Memory B cell (primary cell): ENCODE measurements at regions not wholly inside any gene's neighbourhood (a gene's known extent, or its start where the extent isn't known, plus 50 kb on each side); places are given as distances from the start of the nearest gene placed in this dataset.
"Not testable (repeated sequence)": the region's sequence is repeated elsewhere in the genome, so short reads cannot be mapped to it uniquely, and the experiment has no call there.

ENCODE experiments used
- ATAC-seq: fragments of 150-1000 bp; cut with Tn5 transposase; 2 replicates; pipeline ENCODE4 v1.10.0; 2021; ENCODE audit warnings: low read depth, mild to moderate bottlenecking, moderate library complexity
- DNase-seq, 2 donors: peaks; one replicate each; pipeline ENCODE4 v3.0.0; 2022; ENCODE audit warnings: low spot score in 2 of 2
- H3K27ac Mint-ChIP-seq: one replicate; pipeline ENCODE4 v1.8.0; 2022; ENCODE audit warnings: mild to moderate bottlenecking, moderate library complexity, mixed read lengths
- H3K27me3 Mint-ChIP-seq: one replicate; pipeline ENCODE4 v1.8.0; 2022; ENCODE audit warnings: mixed read lengths
- H3K36me3 Mint-ChIP-seq: one replicate; pipeline ENCODE4 v1.8.0; 2022; ENCODE audit warnings: mild to moderate bottlenecking, mixed read lengths
- H3K4me1 Mint-ChIP-seq: one replicate; pipeline ENCODE4 v1.8.0; 2022; ENCODE audit warnings: mixed read lengths
- H3K4me3 Mint-ChIP-seq: one replicate; pipeline ENCODE4 v1.8.0; 2022; ENCODE audit warnings: mild to moderate bottlenecking, moderate library complexity, mixed read lengths
- H3K9me3 Mint-ChIP-seq: one replicate; pipeline ENCODE4 v1.8.0; 2022; ENCODE audit warnings: mixed read lengths

DNA sequence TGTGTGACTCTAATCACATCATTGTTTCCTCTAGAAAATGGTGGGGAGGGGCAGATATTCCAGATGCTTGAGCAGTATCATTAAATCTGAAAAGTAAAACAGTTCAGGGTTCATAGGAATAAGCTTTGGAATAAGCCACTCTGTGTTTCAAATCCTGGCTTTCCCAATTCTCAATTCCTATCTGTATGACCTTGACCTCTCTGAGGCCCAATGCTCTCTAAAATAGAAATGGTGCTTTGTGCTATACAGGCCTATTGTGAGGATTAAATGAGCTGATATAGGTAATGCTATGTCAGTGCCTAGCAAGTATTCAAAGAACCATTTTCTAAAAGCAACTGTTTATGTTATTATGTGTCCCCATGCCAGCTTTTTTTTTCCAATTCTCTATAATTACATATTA is 209.0 kb upstream of the PRSS16 start:
- Mint-ChIP-seq H3K36me3 (no peaks in the 10 kb centered on the region), H3K27me3 (peaks cover 27% of the 10 kb centered on the region), H3K27ac (no peak overlapping the region), H3K4me3 (no peak overlapping the region), H3K9me3 (no peaks in the 10 kb centered on the region), H3K4me1 (no peaks in the 10 kb centered on the region)
- ATAC-seq (no peak), DNase-seq (no peak)

GRCh38 chr6:27040244-27041042 is 207.1 kb upstream of the PRSS16 start:
- no peak overlapping the region for H3K4me3 Mint-ChIP-seq
- no peaks in the 10 kb centered on the region for H3K4me1 Mint-ChIP-seq
- peaks cover 16% of the 10 kb centered on the region for H3K27me3 Mint-ChIP-seq
- ATAC-seq (no peak), DNase-seq (no peak)
- H3K9me3 Mint-ChIP-seq: no peaks in the 10 kb centered on the region
- H3K36me3 Mint-ChIP-seq: no peaks in the 10 kb centered on the region
- no peak overlapping the region for H3K27ac Mint-ChIP-seq

GRCh38 chr6:27043244-27043643 is 204.3 kb upstream of the PRSS16 start:
- no peak for ATAC-seq
- DNase-seq: no peak
- Mint-ChIP-seq H3K4me1 (no peaks in the 10 kb centered on the region), H3K4me3 (no peak overlapping the region), H3K36me3 (no peaks in the 10 kb centered on the region), H3K9me3 (no peaks in the 10 kb centered on the region), H3K27ac (no peak overlapping the region), H3K27me3 (peaks cover 10% of the 10 kb centered on the region)

DNA sequence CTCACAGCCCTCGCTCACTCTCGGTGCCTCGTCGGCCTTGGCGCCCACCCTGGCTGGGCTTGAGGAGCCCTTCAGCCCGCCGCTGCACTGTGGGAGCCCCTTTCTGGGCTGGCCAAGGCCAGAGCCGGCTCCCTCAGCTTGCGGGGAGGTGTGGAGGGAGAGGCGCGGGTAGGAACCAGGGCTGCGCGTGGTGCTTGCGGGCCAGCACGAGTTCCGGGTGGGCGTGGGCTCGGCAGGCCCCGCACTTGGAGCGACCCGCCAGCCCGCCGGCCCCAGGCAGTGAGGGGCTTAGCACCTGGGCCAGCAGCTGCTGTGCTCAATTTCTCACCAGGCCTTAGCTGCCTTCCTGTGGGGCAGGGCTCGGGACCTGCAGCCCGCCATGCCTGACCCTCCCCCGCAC is 202.4 kb upstream of the PRSS16 start:
- H3K4me1 Mint-ChIP-seq, H3K27ac Mint-ChIP-seq, H3K4me3 Mint-ChIP-seq, H3K9me3 Mint-ChIP-seq, ATAC-seq, H3K36me3 Mint-ChIP-seq, DNase-seq, H3K27me3 Mint-ChIP-seq: not testable (repeated sequence)

DNA sequence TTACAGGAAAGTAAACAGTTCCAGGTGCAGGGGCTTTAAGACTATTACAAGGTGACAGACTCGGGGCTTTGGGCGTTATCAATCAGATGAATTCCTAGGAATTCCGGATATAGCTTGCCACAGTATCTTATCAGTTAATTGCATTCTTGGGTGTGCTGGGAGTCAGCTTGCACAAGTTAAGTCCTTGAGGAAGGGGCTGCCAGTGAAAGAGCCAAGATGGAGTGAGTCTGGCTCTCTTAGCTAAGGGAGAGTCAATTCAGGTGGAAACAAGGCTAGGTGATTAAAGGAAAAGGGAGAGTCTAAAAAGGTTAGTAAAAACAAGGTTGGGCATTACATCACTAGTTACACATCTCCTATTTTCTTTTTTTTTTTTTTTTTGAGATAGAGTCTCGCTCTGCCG is 199.8 kb upstream of the PRSS16 start:
- not testable (repeated sequence) for H3K36me3 Mint-ChIP-seq, DNase-seq, H3K27ac Mint-ChIP-seq, ATAC-seq, H3K27me3 Mint-ChIP-seq, H3K4me1 Mint-ChIP-seq, H3K4me3 Mint-ChIP-seq, H3K9me3 Mint-ChIP-seq

- Mint-ChIP-seq H3K9me3 (no peaks in the 10 kb centered on the region), H3K36me3 (no peaks in the 10 kb centered on the region), H3K27ac (no peak overlapping the region), H3K4me3 (no peak overlapping the region), H3K4me1 (no peaks in the 10 kb centered on the region), H3K27me3 (peaks cover 4% of the 10 kb centered on the region)
- ATAC-seq (no peak), DNase-seq (no peak)
These were observed 197.4 kb upstream of the PRSS16 start for GRCh38 chr6:27049863-27050781.

DNA sequence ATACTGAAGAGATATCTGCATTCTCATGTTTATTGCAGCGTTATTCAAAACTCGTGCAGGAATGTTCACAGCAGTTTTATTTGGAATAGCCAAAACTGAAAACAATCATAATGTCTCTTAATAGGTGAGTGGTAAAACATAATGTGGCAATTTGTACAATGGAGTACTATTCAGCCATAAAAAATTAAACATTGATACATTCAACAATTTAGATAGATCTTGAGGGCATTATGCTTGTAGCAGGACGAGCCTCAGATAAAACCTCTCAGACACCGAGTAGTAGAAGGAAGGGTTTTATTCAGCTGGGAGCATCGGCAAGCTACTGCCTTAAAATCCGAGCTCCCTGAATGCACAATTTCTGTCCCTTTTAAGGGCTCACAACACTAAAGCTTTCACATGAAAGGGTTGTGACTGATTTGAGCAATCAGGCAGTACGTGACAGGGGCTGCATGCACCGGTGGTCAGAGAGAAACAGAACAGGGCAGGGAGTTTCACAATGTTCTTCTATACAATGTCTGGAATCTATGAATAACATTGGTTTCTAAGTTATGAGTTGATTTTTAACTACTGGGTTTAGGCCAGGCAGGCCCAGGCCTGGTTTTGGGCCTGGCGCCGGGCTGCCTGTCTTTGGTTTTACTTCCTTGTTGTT is 195.3 kb upstream of the PRSS16 start:
- ATAC-seq, H3K4me1 Mint-ChIP-seq, H3K27ac Mint-ChIP-seq, H3K36me3 Mint-ChIP-seq, H3K9me3 Mint-ChIP-seq, H3K4me3 Mint-ChIP-seq, DNase-seq: not testable (repeated sequence)
- H3K27me3 Mint-ChIP-seq: peaks cover 13% of the 10 kb centered on the region

DNA sequence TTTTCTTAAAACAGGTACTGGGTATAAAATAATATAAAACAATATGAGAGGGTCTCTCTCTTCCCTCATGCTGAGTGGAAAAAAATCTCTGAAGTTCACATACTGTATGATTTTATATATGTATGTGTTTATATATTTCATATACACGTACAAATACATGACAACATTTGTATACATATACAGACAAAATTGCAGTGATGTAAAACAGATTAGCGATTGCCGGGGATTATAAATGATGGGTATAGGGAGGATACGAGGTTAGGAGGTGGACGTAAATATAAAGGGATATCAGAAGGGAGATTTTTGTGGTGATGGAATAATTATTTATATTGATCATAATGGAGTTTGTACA is 194.8 kb upstream of the PRSS16 start:
- H3K36me3 Mint-ChIP-seq: no peaks in the 10 kb centered on the region
- no peaks in the 10 kb centered on the region for H3K4me1 Mint-ChIP-seq
- ATAC-seq: no peak
- peaks cover 12% of the 10 kb centered on the region for H3K27me3 Mint-ChIP-seq
- H3K9me3 Mint-ChIP-seq: no peaks in the 10 kb centered on the region
- H3K27ac Mint-ChIP-seq: no peak overlapping the region
- H3K4me3 Mint-ChIP-seq: no peak overlapping the region
- DNase-seq: no peak

DNA sequence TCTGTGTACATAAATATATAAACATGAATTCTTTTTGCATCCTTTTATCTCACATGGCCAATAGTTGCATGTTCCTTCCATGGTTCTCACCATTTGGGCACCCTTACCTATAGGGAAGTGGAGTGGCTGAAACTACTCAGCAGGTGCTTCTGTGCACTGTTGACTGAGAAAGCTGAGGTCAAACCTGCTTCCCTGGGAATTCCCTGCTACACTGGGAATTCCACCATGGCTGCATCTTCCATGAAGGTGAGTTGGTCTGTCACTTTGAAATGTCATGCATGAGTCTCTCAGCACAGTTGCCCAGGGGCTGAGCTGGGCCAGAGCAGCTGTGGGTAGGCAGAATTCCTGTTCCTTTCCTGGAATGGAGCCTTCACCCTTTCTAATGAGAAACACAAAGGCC is 193.8 kb upstream of the PRSS16 start:
- no peaks in the 10 kb centered on the region for H3K4me1 Mint-ChIP-seq
- no peaks in the 10 kb centered on the region for H3K9me3 Mint-ChIP-seq
- DNase-seq (no peak), ATAC-seq (no peak)
- no peak overlapping the region for H3K27ac Mint-ChIP-seq
- H3K4me3 Mint-ChIP-seq: no peak overlapping the region
- H3K27me3 Mint-ChIP-seq: peaks cover 12% of the 10 kb centered on the region
- H3K36me3 Mint-ChIP-seq: no peaks in the 10 kb centered on the region

- Mint-ChIP-seq H3K4me1 (no peaks in the 10 kb centered on the region), H3K36me3 (no peaks in the 10 kb centered on the region), H3K27me3 (peaks cover 10% of the 10 kb centered on the region), H3K4me3 (no peak overlapping the region), H3K27ac (no peak overlapping the region), H3K9me3 (no peaks in the 10 kb centered on the region)
- DNase-seq: no peak
- ATAC-seq: no peak
These were observed 190.9 kb upstream of the PRSS16 start for GRCh38 chr6:27056615-27057014.

DNA sequence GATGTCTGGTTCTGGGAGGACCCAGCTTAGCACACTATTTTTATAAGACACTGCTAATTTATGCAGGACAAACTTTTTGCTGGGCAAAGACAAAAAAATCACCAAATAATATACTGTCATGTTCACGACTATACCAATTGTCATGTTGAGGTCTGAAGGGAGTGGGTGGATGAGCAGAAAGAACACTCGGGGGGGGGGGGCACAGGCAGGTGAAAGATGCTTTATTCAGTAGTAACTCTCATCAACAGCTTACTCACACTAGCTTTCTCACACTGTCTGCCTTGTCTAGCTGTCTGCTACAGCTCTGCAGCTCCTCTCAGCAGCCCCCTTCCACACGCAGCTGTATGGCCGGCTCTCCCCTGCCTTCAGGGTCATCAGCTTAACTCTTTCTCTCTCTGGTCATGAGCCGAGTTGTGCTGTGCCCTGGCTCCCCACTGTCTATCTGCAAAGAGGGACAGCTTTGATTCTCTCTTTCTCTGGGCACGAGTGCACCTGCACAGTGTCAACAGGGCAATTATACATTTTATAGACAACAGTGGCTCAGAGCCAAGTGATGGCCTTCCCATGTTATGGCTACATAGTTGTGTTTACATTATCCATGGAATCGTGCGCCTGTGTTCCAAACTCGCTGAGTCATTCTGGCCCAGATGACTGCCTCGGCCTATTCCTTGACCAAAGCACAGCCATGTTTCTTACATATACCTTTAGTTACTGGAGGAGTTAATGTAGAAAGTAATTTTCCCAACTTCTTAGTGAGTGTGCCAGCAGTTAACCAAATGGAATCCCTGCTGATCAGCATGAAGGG is 187.7 kb upstream of the PRSS16 start:
- ATAC-seq (no peak), DNase-seq (no peak)
- Mint-ChIP-seq H3K27ac (no peak overlapping the region), H3K27me3 (peaks cover 12% of the 10 kb centered on the region), H3K4me1 (no peaks in the 10 kb centered on the region), H3K36me3 (no peaks in the 10 kb centered on the region), H3K9me3 (no peaks in the 10 kb centered on the region), H3K4me3 (no peak overlapping the region)

GRCh38 chr6:27061235-27061993 is 186.1 kb upstream of the PRSS16 start:
- H3K27me3 Mint-ChIP-seq: peaks cover 14% of the 10 kb centered on the region
- no peak overlapping the region for H3K4me3 Mint-ChIP-seq

DNA sequence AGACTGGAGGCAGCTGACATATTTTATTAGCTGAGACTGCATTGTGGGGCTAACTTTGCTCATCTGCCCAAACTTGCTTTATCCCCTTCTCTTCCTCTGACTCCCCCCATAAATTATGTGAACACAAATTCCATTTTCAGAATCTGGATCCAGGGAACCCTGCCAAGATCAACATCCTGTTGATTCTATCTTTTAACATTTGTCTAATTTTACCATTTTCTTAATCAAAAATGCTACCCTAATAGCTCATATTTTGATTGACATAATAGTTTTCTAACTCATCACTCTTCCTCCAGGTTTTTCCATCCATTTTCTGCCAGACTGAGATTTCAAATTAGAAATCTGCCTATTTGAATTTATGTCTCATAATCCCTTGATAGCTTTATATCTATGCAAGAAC is 184.7 kb upstream of the PRSS16 start:
- ATAC-seq (no peak), DNase-seq (no peak)
- Mint-ChIP-seq H3K27ac (no peak overlapping the region), H3K36me3 (no peaks in the 10 kb centered on the region), H3K4me1 (no peaks in the 10 kb centered on the region), H3K27me3 (peaks cover 12% of the 10 kb centered on the region), H3K4me3 (no peak overlapping the region), H3K9me3 (no peaks in the 10 kb centered on the region)

More at GRCh38 chr6:27061235-27061993, 186.1 kb upstream of the PRSS16 start:
- Mint-ChIP-seq H3K4me1 (no peaks in the 10 kb centered on the region), H3K36me3 (no peaks in the 10 kb centered on the region), H3K9me3 (no peaks in the 10 kb centered on the region), H3K27ac (no peak overlapping the region)
- DNase-seq (no peak), ATAC-seq (no peak)
